Skeletal muscle satellite cell (primary cell): ENCODE measurements at regions not wholly inside any gene's neighbourhood (a gene's known extent, or its start where the extent isn't known, plus 50 kb on each side); places are given as distances from the start of the nearest gene placed in this dataset.

Source experiments
- H3K27me3 ChIP-seq: 2 replicates; pipeline ENCODE4 v1.7.0; 2013; ENCODE audit warnings: low read length; ENCODE audit not compliant: control insufficient read depth, insufficient read depth
- H3K36me3 ChIP-seq: 2 replicates; pipeline ENCODE4 v1.7.0; 2013; ENCODE audit warnings: mild to moderate bottlenecking, control low read depth, low read length; ENCODE audit not compliant: insufficient read depth
- H3K4me1 ChIP-seq: 2 replicates; pipeline ENCODE4 v1.7.0; 2013; ENCODE audit warnings: low read length; ENCODE audit not compliant: control insufficient read depth, insufficient read depth
- H3K4me2 ChIP-seq: 2 replicates; pipeline ENCODE4 v1.7.0; 2013; ENCODE audit warnings: mild to moderate bottlenecking, low read length
- H3K4me3 ChIP-seq: 2 replicates; pipeline ENCODE4 v1.7.0; 2013; ENCODE audit warnings: low read length
- H3K9ac ChIP-seq: 2 replicates; pipeline ENCODE4 v1.7.0; 2013; ENCODE audit warnings: mild to moderate bottlenecking, low read depth, low read length, moderate library complexity
- H3K9me3 ChIP-seq: replicated peaks from 2 replicates; pipeline ENCODE4 v1.7.0; 2013; ENCODE audit warnings: mild to moderate bottlenecking, control low read depth, low read length

DNA sequence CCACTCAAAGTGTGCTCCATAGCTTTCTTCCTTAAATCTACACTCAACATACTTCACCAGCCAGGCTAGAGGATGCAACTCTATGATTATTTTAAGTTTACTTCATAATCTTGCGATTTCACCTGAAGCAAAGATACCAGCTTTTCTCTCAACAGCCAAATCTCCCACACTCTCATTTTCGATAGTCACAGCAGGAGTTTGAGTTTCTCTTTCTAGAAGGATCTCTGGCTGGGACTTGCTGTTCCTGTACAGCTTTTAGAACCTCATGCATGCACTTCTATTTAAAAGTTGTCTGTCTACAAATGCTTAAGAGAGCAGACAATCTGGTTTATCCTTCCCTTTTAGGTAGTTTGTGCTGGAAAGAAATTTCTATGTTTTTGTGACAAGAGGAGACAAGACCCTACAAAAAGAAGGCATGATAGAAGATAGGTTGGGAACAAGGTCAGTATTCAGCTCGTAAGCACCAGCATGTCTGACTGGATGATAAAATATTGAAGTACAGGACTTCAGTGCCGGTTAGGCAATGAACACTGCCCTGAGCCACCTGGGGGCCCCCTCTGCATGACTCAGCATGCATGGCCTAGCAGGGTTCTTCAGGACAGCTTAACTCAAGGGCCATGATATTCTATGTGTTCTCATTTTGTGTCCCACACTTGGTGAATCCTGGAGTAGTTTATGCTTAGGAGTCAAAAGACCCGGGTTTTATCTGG is 65.6 kb downstream of the ATXN3L start:
- H3K36me3 ChIP-seq: no peaks in the 10 kb centered on the region
- H3K4me2 ChIP-seq: no peak overlapping the region
- H3K27me3 ChIP-seq: no peaks in the 10 kb centered on the region
- H3K9ac ChIP-seq: no peak overlapping the region
- no peaks in the 10 kb centered on the region for H3K9me3 ChIP-seq
- H3K4me3 ChIP-seq: no peak overlapping the region
- H3K4me1 ChIP-seq: peaks cover 19% of the 10 kb centered on the region

DNA sequence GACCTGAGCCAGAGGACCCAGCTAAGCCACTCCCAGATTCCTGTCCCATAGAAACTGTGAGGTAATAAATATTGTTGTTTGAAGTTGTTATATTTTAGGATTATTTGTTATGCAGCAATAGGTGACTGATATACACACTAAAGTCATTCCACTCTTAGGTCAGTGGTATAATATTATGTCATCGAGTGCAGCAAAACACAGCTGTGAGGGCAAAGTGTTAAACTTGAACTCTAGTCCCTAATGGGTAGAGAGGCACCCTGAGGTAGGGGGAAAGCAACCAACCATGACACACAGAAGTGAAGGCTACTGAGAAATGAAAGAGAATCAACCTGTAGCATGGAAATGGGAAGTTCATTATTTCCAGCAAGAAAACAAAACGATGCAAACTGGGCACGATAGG is 66.6 kb downstream of the ATXN3L start:
- Histone ChIP-seq H3K4me2 (no peak overlapping the region), H3K4me1 (peaks cover 19% of the 10 kb centered on the region), H3K36me3 (no peaks in the 10 kb centered on the region), H3K9me3 (no peaks in the 10 kb centered on the region), H3K4me3 (no peak overlapping the region), H3K27me3 (no peaks in the 10 kb centered on the region), H3K9ac (no peak overlapping the region)

DNA sequence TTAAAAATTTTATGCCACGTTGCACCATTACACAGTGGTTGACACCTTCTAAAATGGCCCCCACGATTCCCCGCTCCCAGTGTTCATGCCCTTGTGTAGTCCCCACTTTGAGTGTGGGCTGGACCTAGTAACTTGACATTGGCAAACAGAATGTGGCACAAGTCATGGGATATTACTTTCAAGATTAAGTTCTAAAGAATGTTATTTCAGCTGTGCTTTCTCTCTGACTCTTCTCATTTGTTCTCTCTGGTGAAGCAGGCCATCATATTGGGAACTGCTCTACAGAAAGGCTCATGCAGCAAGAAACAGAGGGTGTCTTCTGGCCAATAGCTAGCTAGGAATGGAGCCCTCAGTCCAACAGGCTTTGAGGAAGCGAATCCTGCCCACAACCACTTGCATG is 67.1 kb downstream of the ATXN3L start:
- Histone ChIP-seq H3K36me3 (no peaks in the 10 kb centered on the region), H3K4me3 (no peak overlapping the region), H3K9me3 (no peaks in the 10 kb centered on the region), H3K27me3 (no peaks in the 10 kb centered on the region), H3K4me2 (no peak overlapping the region), H3K9ac (no peak overlapping the region), H3K4me1 (peaks cover 19% of the 10 kb centered on the region)

DNA sequence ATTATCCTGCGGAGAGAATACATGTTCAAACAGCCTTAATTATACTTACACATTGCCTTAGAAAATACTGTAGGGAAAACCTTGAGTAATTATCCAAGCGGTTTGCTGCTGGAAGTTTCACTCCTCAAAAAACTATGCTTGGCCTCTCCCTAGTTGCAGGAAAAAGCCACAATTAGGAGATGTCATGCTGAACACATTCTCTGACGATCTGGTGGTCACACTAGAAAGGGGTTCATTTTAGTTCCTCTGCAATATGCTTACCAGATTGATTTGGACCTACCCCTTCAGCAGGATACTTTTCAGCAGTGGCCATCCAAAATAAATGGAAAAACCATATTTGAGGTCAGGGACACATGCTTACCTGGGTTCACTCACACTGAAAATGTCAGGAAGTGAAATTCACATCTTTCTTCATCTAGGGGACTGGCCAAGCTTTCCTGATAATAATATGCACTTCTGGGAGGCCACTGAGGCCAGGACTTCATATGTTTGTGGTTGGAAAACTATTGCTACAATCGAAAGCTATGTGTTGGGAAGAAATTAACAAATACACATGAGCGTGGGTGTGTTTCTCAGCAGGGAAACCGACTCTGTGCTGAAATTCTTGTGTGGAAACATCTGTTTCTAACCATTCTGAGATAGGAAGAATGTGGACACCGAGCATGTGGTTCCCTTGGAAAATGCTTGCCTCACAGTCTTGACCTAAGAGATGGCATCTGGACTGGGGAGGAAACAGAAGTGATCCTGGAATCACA is 68.8 kb downstream of the ATXN3L start:
- Histone ChIP-seq H3K9me3 (no peaks in the 10 kb centered on the region), H3K4me3 (no peak overlapping the region), H3K27me3 (no peaks in the 10 kb centered on the region), H3K9ac (peak overlapping the region; percentile 12), H3K4me1 (peaks cover 19% of the 10 kb centered on the region), H3K4me2 (no peak overlapping the region), H3K36me3 (no peaks in the 10 kb centered on the region)

DNA sequence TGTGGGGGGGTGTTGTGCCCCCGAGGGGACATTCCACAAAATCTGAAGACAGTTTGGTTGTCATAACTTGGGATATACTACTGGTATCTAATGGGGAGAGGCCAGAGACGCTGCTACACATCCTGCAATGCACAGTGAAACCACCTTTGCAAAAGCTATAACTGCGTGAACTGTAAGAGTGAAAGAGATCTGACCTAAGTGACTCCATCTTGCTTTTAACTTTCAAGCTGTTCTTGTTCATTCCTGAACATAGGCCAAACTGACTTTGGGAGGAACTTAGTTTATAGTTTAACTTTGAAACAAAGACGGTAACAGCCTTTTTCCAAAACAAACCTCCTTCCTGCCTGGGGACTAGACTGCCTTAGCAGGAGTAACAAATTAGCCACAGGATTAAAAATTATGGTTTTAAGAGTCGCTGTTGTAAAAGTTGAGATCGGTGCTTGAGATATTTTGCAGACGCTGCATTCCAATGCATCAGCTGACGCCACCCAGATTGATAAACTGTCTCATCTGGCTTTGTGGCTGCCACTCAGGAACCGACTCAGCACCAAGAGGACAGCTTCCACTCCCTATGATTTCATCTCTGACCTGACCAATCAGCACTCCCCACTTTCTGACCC is 70.9 kb downstream of the ATXN3L start:
- H3K27me3 ChIP-seq: no peaks in the 10 kb centered on the region
- H3K4me3 ChIP-seq: no peak overlapping the region
- peaks cover 19% of the 10 kb centered on the region for H3K4me1 ChIP-seq
- H3K4me2 ChIP-seq: no peak overlapping the region
- H3K36me3 ChIP-seq: no peaks in the 10 kb centered on the region
- no peaks in the 10 kb centered on the region for H3K9me3 ChIP-seq
- H3K9ac ChIP-seq: no peak overlapping the region

DNA sequence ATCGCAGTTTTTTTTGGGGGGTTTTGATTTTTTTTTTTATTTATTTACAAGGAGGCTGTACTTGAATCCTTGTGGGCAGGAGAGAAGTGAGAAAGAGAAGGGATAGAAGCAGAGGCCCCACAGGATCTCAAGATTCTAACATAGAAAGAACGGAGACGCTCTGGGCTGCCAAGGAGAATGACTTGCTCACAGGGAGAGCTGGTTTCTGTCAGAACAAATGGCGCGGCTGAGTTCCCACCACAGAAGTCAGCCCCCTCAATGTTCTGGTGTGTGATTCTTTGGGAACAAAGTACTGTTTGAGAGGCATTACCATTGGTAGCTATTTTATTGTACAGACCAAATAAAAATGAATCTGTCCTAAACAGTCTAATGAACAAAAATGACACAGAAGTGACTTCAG is 80.6 kb downstream of the ATXN3L start:
- no peak overlapping the region for H3K4me2 ChIP-seq
- H3K9me3 ChIP-seq: no peaks in the 10 kb centered on the region
- H3K4me1 ChIP-seq: no peaks in the 10 kb centered on the region
- H3K4me3 ChIP-seq: no peak overlapping the region
- H3K36me3 ChIP-seq: no peaks in the 10 kb centered on the region
- H3K9ac ChIP-seq: no peak overlapping the region
- no peaks in the 10 kb centered on the region for H3K27me3 ChIP-seq

DNA sequence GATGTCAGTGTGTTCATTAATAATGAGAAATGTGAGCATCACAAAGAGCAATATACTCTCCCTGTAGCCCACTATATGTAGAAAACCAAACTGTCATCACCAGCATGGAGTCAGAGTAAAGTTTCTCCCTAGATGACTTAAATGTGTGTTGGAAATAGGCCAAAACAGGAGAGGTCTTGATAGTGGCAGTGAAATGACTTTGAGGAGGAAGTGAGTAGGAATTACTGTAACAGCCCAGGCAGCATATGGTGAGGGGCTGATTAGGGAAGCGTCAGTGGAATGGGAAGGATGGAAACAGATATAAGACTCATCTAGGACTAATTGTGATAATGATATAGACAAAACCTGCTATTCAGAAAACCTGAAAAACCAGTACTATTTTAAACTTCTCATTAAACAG is 83.9 kb downstream of the ATXN3L start:
- no peak overlapping the region for H3K4me3 ChIP-seq
- no peak overlapping the region for H3K4me2 ChIP-seq
- H3K9me3 ChIP-seq: no peaks in the 10 kb centered on the region
- no peaks in the 10 kb centered on the region for H3K27me3 ChIP-seq
- H3K9ac ChIP-seq: no peak overlapping the region
- H3K36me3 ChIP-seq: no peaks in the 10 kb centered on the region
- H3K4me1 ChIP-seq: no peaks in the 10 kb centered on the region

DNA sequence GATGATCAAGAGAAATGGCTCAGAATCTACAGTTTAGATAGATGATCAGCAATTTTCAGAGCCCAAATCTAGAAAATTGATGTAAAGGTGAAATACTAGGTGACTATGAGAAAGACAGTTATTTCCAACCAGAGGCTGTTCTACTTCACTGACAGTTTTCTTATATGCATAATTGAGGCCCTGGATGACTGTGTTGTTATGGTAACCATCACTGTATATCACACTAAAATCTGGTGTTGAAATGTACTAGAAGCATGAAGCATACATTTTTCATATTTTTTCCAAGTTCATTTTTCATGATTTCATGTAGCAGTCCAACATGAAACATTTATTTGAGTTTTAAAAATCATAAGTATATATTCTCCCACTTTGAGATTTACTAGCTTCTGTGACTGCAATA is 87.4 kb downstream of the ATXN3L start:
- H3K9me3 ChIP-seq: no peaks in the 10 kb centered on the region
- no peak overlapping the region for H3K9ac ChIP-seq
- H3K27me3 ChIP-seq: no peaks in the 10 kb centered on the region
- no peak overlapping the region for H3K4me2 ChIP-seq
- H3K36me3 ChIP-seq: no peaks in the 10 kb centered on the region
- H3K4me3 ChIP-seq: no peak overlapping the region
- H3K4me1 ChIP-seq: no peaks in the 10 kb centered on the region

DNA sequence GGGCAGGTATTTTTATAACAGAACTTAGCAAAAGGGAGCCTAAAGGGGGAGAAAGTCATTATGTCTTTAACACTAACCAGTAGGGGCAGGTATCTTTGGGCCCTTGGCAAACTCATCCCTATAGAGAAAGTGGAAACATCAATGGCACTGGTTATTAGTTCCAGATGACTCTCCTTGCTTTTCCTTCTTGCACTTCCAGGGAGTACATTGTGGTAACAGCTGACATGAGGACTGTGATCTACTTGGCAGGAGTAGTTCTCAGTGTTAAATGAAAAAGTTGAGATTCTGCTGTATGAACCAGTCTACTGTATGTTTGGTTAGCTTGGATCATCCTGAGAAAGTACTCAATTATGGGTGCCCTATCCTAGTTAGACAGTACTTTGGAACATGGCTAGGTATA is 93.6 kb downstream of the ATXN3L start:
- Histone ChIP-seq H3K4me1 (peaks cover 12% of the 10 kb centered on the region), H3K9me3 (no peaks in the 10 kb centered on the region), H3K9ac (no peak overlapping the region), H3K4me3 (no peak overlapping the region), H3K4me2 (no peak overlapping the region), H3K36me3 (no peaks in the 10 kb centered on the region), H3K27me3 (no peaks in the 10 kb centered on the region)

DNA sequence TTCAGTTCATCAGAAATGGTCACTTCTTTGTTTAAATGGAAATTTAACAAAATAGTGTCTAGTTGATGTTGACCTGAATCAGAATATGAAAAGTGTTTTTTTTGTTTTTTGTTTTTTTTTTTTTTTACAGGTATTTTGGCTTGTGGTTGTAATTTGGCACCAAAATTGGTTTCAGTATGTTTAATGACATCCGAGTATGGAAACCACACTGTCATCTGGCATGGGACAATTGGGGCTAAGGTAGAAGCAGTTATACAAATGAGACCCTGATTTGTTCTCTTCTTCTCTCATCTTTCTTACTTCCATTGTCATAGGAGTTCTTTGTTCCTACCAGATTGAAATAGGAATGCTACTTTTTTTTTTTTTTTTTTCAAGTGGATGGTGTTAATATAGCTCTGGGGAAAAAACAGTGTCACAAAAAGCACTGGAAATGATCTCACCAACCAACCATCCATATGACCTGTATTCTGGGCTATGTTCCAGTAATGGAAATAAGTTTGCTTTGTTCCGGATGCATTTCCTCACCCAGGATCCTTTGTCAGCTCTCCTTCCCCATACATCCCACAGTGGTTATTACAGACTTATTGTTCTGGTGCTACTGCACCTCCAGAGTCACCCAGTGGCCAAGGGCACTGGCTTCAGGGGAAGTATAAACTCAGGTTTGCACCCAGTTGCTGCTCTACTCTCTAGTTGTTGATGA is 95.8 kb downstream of the ATXN3L start:
- H3K9me3 ChIP-seq: no peaks in the 10 kb centered on the region
- no peaks in the 10 kb centered on the region for H3K27me3 ChIP-seq
- no peak overlapping the region for H3K4me2 ChIP-seq
- no peak overlapping the region for H3K4me3 ChIP-seq
- peak overlapping the region; percentile 19 for H3K9ac ChIP-seq
- no peaks in the 10 kb centered on the region for H3K36me3 ChIP-seq
- peaks cover 12% of the 10 kb centered on the region for H3K4me1 ChIP-seq

DNA sequence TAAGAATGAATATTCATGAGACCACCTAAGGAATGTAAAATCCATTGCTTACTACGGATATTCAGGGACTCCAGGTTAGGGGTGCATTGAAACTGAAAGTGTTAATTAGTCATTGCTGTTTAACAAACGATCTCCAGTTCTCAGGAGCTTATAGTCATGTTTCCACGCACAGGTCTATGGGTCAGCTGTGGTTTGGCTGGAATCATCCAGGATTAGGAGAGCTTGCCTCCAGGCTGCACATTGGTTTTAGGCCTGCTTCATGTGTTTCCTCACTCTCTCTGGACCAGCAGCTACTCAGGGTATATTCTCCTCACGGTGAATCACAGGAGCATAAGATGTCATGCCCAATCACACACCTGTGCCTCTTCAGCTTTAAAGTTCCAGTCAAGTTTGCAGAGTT is 98.9 kb downstream of the ATXN3L start:
- peaks cover 20% of the 10 kb centered on the region for H3K4me1 ChIP-seq
- H3K36me3 ChIP-seq: no peaks in the 10 kb centered on the region
- H3K9me3 ChIP-seq: no peaks in the 10 kb centered on the region
- H3K9ac ChIP-seq: no peak overlapping the region
- no peak overlapping the region for H3K4me2 ChIP-seq
- H3K27me3 ChIP-seq: no peaks in the 10 kb centered on the region
- no peak overlapping the region for H3K4me3 ChIP-seq
